ENCODE measurements at regions not wholly inside any gene's neighbourhood (a gene's known extent, or its start where the extent isn't known, plus 50 kb on each side); places are given as distances from the start of the nearest gene placed in this dataset.

DNA sequence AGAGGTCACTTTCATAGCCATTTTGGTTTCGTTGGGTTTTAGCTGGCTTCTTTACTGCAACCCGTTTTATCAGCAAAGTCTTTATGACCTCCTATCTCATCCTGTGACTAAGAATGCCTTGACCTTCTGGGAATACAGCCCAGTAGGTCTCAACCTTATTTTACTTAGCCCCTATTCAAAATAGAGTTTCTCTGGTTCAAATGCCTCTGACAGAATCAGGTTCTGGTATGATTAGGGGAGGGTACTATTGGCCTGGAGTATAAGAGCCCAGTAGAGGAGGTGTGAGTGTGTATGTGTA, 95.4 kb upstream of the RAB40AL start:
- Mint-ChIP-seq H3K9me3 (ENCODE audit: low read depth, unreplicated experiment) (no peaks in the 10 kb centered on the region), H3K27me3 (ENCODE audit: unreplicated experiment) (no peaks in the 10 kb centered on the region), H3K4me1 (ENCODE audit: low read depth, unreplicated experiment) (no peaks in the 10 kb centered on the region), H3K36me3 (ENCODE audit: insufficient read depth, unreplicated experiment) (no peaks in the 10 kb centered on the region), H3K4me3 (ENCODE audit: low read depth, unreplicated experiment) (no peak overlapping the region), H3K27ac (ENCODE audit: unreplicated experiment) (no peak overlapping the region)
- no TSS peak for BruUV-seq (replicated peaks)
- CTCF ChIA-PET, result no interaction called here
- DNase-seq, result no peak
- no peak for TF ChIP-seq CTCF (IDR thresholded peaks at IDR 0.05; ENCODE audit: unreplicated experiment)
- intact Hi-C loops (cut with micrococcal nuclease; ENCODE audit: unreplicated experiment), result no loop called here

- no TSS peak for BruUV-seq (replicated peaks)
- no peak overlapping the region for H3K27ac Mint-ChIP-seq (ENCODE audit: unreplicated experiment)
- H3K4me3 Mint-ChIP-seq (ENCODE audit: low read depth, unreplicated experiment), result no peak overlapping the region
- no peaks in the 10 kb centered on the region for H3K36me3 Mint-ChIP-seq (ENCODE audit: insufficient read depth, unreplicated experiment)
- H3K9me3 Mint-ChIP-seq (ENCODE audit: low read depth, unreplicated experiment), result no peaks in the 10 kb centered on the region
- CTCF ChIA-PET, result no interaction called here
- H3K27me3 Mint-ChIP-seq (ENCODE audit: unreplicated experiment), result no peaks in the 10 kb centered on the region
- intact Hi-C loops (cut with micrococcal nuclease; ENCODE audit: unreplicated experiment), result no loop called here
- TF ChIP-seq CTCF (IDR thresholded peaks at IDR 0.05; ENCODE audit: unreplicated experiment), result no peak
- DNase-seq, result no peak
- no peaks in the 10 kb centered on the region for H3K4me1 Mint-ChIP-seq (ENCODE audit: low read depth, unreplicated experiment)
Measured at GRCh38 chrX:102845020-102845419, 92.1 kb upstream of the RAB40AL start.

- no peak for DNase-seq
- H3K4me3 Mint-ChIP-seq (ENCODE audit: low read depth, unreplicated experiment), result no peak overlapping the region
- no TSS peak for BruUV-seq (replicated peaks)
- TF ChIP-seq CTCF (IDR thresholded peaks at IDR 0.05; ENCODE audit: unreplicated experiment), result no peak
- H3K36me3 Mint-ChIP-seq (ENCODE audit: insufficient read depth, unreplicated experiment), result no peaks in the 10 kb centered on the region
- H3K9me3 Mint-ChIP-seq (ENCODE audit: low read depth, unreplicated experiment), result no peaks in the 10 kb centered on the region
- H3K27me3 Mint-ChIP-seq (ENCODE audit: unreplicated experiment), result no peaks in the 10 kb centered on the region
- H3K4me1 Mint-ChIP-seq (ENCODE audit: low read depth, unreplicated experiment), result no peaks in the 10 kb centered on the region
- intact Hi-C loops (cut with micrococcal nuclease; ENCODE audit: unreplicated experiment), result no loop called here
- CTCF ChIA-PET, result no interaction called here
- H3K27ac Mint-ChIP-seq (ENCODE audit: unreplicated experiment), result no peak overlapping the region
Measured at GRCh38 chrX:102846544-102847236, 90.4 kb upstream of the RAB40AL start.

DNA sequence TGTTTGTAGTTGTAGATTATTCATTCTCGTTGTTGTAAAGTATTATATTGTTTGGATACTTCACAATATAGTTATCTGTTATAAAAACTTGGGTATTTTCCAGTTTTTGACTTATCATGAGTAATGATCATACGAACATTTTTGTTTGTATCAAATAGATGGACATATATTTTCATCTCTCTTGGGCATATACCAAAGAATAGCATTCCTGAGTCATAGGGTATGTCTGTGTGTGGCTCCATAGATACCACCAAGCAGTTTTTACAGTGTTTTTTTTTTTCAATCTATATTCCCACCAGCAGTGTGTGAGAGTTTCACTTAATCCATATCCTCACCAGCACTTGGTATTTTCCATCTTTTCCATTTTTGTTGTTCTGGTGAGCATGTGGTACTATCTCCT, 89.7 kb upstream of the RAB40AL start:
- BruUV-seq (replicated peaks), result no TSS peak
- Mint-ChIP-seq H3K27ac (ENCODE audit: unreplicated experiment) (no peak overlapping the region), H3K27me3 (ENCODE audit: unreplicated experiment) (no peaks in the 10 kb centered on the region), H3K4me1 (ENCODE audit: low read depth, unreplicated experiment) (no peaks in the 10 kb centered on the region), H3K9me3 (ENCODE audit: low read depth, unreplicated experiment) (no peaks in the 10 kb centered on the region), H3K4me3 (ENCODE audit: low read depth, unreplicated experiment) (no peak overlapping the region), H3K36me3 (ENCODE audit: insufficient read depth, unreplicated experiment) (no peaks in the 10 kb centered on the region)
- intact Hi-C loops (cut with micrococcal nuclease; ENCODE audit: unreplicated experiment), result no loop called here
- CTCF ChIA-PET, result no interaction called here
- no peak for DNase-seq
- no peak for TF ChIP-seq CTCF (IDR thresholded peaks at IDR 0.05; ENCODE audit: unreplicated experiment)

Data from Calu3 (cell line).